Activated CD4-positive, CD25-positive, alpha-beta regulatory T cell (primary cell): ENCODE measurements at regions not wholly inside any gene's neighbourhood (a gene's known extent, or its start where the extent isn't known, plus 50 kb on each side); places are given as distances from the start of the nearest gene placed in this dataset.
"Not testable (repeated sequence)": the region's sequence is repeated elsewhere in the genome, so short reads cannot be mapped to it uniquely, and the experiment has no call there.

ENCODE experiments used
- DNase-seq, 4 experiments: peaks; one replicate each; lab custom pipeline; 2025; lab: John Stamatoyannopoulos, UW

DNA sequence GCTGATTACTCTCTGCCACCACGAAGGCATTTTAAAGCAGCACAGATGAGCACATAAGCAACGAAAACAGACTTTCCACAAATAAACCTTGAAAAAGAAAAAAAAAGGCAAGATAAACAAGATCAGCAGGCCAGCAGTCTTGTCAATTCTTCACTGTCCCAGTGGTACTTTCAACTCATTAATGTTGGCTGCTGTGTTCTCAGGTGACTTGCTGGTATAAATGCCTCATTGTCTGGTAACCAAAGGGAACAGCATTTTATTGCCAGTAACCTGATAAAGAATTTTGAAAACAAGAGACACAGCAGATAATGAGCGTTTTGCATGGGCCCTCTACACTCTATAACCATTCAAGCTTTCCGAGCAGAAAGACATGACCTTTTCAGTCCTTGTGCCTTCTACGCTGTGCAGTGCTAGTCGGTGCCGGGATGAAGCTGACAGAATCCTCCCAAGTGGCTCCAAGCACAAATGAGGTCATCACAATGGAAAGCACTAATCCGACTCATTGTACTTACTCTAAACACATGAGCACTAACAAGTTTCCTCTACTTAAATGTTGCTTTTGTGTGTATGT, 242.9 kb upstream of the FRG1 start:
- not testable (repeated sequence) for DNase-seq

DNA sequence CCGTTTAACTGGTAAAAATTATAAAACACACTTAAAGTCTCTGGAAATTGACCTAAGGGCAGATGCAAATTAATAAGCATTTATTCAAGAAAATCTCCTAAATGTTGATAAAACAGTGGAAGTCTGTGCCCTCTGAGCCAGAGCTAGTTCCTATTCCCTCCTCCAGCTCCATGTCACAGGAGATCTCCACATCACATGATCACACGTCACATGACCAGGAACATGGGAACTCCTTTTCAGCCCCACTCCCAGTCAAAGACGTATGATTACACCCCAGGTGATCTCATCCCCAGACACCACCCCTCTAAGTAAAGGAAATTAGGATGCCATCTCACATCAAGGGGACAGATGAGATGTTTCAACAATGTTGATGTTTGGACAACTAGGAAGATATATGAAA, 237.7 kb upstream of the FRG1 start:
- not testable (repeated sequence) for DNase-seq

DNA sequence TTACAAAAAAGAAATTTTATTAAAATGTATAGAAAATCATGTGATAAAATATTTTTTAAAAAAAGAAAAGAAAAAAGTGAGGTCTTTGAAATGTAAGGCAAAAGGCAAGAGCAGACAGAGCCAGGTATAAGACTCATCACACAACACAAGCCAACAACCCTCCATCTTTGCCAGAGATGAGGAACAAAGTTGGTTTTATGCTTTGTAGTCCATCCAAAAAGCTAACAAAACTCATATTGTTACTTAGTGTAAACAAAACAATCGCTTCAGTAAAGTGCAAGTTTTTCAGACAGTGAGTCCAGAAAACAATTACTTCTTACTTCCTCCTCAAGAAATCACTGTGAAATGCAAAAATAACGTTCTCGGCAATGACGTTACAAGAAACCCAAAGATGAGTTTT, 233.9 kb upstream of the FRG1 start:
- DNase-seq, result not testable (repeated sequence)

DNA sequence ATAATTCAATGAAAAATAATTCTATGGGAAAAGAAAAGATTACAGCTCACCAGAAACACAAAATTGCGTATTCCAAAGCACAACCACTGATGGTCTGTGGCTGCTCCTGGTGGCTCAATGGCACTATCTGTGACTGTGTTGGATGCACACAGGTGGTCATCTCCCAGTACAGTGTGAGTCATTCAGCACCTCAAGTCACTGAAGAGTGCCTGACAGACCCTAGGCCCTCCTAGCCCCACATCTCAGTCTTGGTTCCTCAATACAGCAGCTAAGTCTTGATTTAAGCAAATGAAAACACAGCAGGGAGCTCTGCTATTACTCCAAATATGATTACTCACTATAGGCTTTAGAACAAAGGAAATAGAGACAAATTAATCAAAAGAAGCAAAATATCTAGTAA, 233.4 kb upstream of the FRG1 start:
- DNase-seq, result not testable (repeated sequence)

DNA sequence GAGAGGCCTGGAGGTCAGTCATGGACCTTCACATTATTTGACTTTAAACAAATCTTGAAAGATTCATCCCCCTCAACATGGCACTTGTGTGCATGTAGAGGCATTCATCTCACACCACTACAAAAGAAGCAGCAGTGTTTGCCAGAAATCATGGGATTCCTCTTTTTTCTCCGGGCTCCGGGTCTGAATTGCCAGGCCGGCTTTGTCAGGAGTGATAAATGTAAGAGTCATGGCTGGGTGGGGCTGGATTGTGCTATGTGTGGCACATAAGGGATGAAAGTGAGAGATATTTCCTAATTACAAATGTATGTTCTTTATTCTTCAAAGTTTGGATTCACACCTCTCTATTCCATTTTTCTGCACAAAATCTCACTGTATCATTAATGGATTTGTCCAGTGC, 228.7 kb upstream of the FRG1 start:
- DNase-seq, result not testable (repeated sequence)

DNA sequence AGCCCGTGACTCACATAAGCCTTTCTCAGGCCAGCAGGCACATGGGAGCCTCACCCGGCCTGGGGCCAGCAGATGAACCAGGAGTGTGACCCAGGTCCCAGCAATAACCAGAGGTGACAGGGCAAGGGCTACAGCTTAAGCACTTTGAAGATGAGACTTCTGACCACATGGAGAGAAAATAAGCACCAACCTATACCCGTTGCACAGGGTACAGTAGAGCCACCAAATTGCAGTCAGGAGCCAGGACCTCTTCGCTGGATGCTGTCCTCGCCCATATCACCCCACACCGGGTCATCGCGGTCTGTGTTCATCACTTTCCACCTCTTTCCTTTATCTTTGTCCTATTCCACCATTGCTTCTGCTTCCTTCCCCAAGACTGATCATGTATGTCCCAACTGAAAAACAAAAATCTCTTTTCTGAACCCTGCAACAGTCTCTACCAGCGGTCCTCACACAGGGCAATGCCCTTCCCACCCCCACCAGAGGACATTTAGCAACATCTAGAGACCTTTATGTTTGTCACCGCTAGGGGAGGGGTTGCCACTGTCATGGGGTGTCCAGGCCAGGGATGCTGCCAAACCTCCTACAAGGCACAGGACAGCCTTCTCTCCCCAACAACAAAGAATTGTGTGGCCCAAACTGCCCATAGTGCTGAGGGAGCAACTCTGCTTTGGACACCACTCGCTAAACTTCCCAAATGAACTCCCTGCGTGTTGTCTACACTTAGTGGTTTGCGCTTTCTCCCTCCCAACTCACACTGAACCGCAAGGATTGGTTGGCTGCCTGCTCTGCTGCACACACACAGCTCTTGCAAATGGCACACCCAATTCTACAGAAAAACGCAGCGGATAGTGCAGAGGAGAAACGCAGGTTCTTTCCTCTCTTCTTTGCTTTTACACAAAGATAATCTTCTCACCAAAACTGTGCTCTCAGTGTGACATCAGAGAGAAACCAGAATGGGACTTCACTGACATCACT, 219.4 kb upstream of the FRG1 start:
- DNase-seq, result not testable (repeated sequence)

DNA sequence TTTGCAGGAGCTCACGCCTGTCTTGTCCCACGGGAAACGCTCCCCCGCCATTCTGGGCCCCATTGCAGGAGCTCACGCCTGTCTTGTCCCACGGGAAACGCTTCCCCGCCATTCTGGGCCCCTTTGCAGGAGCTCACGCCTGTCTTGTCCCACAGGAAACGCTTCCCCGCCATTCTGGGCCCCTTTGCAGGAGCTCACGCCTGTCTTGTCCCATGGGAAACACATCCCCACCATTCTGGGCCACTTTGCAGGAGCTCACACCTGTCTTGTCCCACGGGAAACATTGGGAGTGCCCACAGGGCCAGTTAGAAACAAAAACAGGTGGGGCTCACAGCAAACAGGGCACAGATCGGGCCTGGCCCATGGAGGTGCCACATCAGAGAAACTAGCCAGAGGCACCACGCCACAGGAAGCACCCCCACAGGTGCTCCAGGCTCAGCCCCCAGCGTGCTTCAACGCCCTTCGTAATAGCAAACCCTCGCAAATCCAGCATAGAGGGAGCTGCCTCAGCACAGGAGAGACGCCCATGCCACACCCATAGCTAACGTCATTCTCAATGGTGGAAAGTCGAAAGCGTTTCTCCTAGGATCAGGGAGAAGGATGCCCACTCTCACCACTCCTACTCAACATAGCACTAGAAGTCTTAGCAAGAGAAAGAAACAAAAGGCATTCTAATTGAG, 218.2 kb upstream of the FRG1 start:
- not testable (repeated sequence) for DNase-seq

DNA sequence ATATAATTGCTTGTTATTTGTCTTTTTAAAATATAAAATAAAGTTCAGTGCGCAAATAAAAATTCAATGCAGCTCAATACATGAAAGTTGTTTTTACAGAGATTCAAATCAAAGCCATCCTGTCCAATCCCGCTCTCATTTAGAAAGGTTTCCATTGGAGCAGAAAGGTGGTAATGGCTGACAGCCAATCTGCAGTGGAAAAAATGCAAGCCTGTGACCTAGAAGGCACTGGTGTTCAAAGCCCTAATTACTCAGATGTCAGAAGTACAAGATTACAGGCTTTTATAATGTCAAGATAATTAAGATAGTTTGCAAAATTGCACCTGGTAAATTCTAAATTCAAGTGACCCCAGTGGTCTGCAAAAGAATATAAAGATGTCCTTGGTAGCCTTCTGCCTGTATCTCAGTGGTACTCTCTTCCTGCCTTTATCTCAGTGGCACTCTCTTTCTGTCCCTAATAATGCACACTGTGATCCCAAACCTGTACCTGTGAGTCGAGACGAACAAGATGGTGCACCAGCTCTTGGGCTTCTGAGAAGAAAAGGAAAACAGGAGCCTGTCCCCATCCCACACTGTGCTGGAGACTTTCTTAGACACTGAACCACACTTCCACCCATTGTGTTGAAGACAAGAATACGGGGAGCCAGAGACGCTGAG, 212.6 kb upstream of the FRG1 start:
- DNase-seq, result not testable (repeated sequence)

DNA sequence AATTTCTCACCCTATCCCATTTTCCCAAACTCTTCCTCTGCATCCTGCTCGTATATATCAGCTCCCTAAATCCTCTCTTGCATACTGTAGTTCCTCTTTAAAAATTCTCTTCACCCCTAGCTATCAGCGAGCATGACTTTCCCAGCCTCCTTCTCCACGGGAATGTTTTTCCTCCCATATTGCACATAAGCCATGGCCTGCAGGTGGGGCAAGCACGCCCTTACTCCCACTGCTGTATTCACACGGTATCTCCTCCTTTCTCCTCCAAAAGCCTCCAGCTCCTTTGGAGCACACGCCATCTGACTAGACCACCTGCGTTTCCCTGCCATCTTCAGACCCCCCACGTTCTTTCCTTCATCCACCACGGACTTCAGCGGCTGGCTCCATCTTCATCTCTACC, 208.7 kb upstream of the FRG1 start:
- DNase-seq, result not testable (repeated sequence)

DNA sequence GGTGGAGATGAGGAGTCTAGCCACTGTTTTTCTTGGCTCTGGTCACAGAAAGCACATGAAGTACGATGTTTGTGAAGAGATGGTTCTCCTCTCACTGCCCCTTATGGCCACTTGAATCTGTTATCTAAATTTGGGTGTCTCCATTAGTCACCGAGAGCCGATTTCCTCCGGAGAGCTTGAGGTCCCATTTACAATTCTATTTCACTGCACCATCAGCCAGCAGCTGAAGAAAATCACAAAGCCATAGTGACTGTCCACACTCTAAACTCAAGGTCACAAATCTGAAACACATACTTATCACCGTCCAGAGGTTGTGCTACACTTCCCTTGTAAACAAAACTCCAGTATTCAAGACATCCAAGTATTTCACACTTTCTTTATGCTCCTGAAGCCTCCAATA, 207.2 kb upstream of the FRG1 start:
- not testable (repeated sequence) for DNase-seq

DNA sequence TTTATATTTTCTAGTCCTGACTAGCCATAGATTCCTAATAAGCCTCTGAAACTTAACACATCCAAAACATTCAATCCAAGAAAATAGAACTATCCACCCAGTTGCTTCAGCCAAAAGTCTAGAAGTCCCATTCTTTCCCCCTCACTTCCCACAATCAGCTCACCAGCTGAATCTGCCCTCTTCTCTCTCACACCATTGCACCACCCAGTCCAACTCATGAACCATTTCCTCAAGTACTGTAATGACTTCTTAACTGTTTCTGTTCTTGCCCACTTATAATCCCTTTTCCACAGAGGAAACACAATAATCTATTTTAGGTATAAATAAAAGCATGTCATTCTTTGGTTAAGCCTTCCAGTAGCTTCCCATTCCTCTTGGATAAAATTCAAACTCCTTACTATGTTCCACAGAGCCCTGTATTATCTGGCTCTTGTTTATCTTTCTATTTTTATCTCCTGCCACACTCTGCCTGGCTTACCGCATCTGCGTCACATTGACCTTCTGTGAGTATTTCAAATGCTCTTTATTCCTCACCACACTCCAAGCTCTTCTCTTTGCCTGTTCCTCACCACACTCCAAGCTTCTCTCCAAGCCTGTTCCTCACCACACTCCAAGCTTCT, 205.9 kb upstream of the FRG1 start:
- DNase-seq, result not testable (repeated sequence)

DNA sequence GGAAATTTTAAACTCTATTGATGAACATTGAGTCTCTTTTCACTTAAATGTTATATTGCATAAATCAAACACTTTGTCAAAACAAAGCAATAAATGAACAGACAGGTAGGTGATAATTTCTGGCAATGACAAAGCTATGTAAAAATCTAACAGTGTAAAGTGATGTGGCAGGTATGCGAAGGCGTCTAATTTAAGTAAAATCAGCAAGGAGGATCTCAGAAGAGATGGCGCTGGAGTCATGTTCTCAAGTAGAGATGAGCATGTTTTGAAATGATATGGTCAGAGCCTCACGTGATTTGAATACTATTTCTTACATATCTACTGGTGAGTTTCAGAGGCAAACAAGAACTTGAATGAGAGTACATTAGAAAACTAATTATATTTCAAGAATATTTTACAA, 204.0 kb upstream of the FRG1 start:
- DNase-seq, result not testable (repeated sequence)

DNA sequence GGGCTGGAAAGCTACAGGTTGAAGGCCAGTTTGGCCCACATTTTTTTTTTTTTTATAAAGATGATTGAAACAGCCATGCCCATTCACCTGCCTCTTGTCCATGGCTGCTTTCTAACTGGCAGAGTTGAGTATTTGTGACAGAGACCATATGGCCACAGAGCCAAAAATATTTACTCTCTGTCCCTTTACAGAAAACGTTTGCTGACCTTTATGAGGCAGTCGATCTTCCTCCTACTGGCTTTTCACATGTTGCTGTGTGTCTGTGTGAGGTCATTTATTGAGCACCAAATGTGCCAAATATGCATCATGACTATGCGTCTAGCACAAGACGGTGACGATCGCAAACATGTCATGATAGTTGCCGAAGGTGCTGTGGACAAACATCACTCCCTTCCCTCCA, 200.6 kb upstream of the FRG1 start:
- DNase-seq, result not testable (repeated sequence)

DNA sequence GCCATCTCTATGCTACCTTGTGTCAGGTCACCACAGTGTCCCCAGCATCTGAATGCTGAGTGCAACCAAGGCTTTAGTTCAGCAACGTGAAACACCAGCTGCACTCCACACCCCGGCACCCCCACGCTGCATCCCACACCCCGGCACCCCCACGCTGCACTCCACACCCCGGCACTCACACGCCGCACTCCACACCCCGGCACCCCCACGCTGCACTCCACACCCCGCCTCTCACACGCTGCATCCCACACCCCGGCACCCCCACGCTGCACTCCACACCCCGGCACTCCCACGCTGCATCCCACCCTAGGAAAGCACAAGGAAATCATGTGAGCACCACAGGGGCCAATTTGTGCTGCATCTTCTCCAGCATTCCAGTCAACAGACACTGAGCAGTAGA, 199.8 kb upstream of the FRG1 start:
- no peak for DNase-seq

DNA sequence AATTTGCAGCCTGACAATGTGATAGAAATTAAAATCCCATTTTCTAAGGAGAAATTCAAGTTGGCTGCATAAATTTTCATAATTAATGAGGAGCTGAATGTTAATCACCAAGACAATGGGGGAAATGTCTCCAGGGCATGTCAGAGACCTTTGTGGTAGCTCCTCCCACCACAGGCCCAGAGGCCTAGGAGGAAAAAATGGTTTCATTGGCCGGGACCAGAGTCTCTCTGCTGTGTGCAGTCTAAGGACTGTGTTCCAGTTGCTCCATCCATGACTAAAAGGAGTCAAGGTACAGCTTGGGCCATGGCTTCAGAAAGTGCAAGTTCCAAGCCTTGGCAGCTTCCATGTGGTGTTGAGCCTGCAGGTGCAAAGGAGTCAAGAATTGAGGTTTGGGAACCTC, 187.6 kb upstream of the FRG1 start:
- not testable (repeated sequence) for DNase-seq

DNA sequence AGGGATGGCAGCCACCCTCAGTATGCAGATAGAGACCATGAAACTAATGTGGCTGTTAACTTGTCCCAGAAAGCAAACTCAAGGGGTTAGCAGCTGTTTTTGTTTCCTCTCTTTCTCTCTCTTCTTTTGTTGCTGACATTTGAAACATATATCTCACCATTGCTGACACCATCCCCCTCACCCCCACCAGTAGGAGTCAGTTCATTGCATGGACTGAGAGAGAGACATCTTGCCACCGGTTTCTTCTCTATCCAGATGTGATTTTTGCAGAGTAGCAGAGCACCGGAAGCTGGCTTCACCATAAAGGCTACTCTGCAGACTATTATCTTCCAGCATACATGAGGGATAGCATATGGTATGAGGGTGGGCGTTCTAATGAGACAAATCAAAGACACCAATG, 177.1 kb upstream of the FRG1 start:
- DNase-seq, result no peak

DNA sequence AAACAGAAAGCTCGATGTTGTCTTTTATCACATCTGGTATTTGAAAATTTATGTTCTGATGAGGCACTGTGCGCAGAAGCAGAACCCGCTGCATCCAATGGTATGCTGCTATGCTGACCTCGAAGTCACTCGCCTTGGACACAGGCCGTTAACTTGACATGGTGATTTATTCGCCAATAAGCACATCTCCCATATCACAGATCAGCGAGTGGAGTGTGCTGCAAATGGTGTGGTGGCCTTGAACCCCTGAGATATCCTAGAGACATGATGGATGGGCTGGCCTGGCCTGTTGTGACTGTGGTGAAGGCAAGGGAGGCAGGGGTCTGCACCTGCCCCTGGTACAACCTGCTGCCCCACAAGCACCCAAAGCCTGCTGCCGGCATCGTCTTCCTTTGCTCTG, 175.4 kb upstream of the FRG1 start:
- no peak for DNase-seq

DNA sequence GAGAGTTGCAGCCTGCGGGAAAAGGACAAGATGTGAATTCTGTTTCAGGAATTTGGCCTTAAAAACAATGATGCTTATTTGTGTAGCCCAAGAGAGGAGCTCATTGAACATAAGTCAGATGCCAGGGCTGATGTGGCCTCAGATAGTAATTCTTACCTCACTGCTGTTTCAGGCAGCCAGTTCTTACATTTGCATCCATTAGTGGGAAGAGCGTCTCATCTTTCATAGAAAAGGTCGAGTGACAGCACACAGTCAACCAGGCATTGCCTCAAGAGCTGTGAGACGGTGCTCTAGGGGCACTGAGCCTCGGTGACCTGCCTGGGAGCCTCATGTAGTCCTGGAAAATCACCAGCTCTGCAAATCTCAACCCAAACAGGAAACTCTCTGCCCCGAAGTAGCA, 174.9 kb upstream of the FRG1 start:
- no peak for DNase-seq

DNA sequence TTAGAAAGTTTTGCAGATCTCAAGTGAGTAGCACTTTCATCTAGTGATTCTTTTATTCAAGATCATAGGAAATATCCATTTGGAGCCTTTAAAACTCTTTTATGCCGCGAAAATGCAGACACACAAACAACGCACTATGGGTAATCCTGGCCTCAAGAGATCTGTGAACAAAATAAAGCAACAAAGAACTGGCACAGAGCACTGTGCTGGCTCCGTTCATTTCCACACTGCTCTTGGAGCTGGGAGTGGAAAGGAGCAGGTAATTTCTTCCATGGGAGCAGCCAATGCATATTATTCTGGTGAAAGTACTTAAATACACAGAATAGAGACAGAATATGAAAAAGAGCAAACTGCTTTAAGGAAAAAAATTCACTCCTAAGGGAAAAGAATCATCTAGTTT, 172.7 kb upstream of the FRG1 start:
- DNase-seq, result no peak

DNA sequence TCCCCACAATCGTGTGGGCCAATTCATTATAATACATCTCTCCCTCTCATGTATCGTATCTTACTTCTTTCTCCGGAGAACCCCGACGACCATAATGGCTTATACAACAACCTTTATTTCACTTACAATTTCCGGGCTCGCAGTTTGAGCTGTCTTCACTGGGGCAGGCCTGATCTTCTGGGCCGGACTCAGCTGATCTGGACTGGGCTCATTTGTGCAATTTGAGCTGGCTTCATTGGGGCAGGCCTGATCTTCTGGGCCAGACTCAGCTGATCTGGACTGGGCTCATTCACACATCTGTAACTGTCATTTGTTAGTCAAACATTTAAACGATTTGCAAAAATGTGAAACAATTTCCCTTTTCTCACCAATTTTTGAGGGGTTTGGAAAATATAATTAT, 171.5 kb upstream of the FRG1 start:
- DNase-seq, result no peak

DNA sequence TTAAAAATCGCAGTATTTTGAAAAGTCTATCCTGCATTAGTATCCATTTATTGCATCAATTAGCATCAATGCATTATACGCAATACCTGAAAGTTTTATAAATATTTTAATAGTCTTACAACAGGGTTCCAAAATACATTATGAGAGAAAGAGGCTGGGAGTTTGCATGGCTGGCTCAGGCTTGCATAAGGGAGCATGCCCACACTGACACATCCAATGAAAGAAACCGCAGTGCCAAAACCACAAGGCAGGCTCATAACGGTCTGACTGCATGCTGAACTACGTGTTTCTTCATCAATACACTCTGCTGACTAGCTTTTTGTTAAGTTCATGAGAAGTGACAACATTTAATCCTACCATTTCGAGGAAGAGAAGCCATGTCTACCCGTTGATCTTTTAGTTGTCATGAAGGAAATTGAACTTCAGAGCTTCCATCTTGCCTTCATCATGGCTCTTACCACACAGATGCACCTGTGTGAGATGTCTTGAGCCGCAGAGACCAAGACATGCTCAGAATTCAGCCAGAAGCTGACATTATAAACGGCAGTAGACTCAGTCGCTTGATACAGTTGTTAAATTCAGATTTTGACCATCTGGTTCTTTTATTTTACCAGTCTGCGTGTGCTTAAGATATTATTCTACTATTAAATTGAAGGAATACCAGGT, 168.8 kb upstream of the FRG1 start:
- no peak for DNase-seq
